ENCODE measurements at regions not wholly inside any gene's neighbourhood (a gene's known extent, or its start where the extent isn't known, plus 50 kb on each side); places are given as distances from the start of the nearest gene placed in this dataset.

- DNase-seq (ENCODE audit: low read depth, low spot score), result no peak
Measured at GRCh38 chr18:40676668-40677067, 1278.4 kb upstream of the PIK3C3 start.

- DNase-seq (ENCODE audit: low read depth, low spot score), result no peak
Measured at GRCh38 chr18:40673150-40673549, 1281.9 kb upstream of the PIK3C3 start.

GRCh38 chr18:40672590-40672989 lies 1282.4 kb upstream of the PIK3C3 start:
- no peak for DNase-seq (ENCODE audit: low read depth, low spot score)

DNA sequence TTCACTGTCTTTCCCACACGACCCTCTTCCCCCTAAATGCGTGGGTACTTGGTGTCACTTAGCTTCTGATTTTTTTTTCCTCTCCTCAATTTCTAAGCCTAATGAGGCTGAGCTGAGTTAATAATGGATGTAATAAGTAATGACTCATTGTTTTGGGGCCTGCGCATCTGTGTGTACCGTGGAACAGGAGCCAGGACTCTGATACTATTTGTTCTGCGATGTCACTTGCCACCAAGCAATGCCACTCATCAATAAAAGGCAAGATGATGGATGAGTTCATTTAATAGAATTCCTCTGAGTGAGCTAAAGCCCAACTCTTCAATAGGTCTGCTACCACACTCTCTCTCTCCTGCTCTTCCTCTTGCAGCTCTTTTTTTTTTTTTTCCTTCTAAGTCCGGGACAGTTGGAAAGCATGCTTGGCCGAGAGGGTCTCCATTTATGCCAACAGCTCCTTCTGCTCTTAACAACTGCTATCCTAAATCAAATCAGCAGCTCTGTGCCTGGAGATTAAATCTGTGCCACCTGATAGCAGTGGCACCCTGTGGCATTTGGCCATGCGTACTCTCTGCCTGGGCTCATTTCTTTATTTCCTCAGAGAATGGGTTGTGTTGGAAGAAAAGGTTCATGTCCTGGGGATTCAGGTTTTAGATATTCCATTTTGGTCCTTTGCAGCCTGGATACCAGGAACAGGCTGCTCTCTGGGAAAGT lies 1284.2 kb upstream of the PIK3C3 start:
- no peak for DNase-seq (ENCODE audit: low read depth, low spot score)

DNA sequence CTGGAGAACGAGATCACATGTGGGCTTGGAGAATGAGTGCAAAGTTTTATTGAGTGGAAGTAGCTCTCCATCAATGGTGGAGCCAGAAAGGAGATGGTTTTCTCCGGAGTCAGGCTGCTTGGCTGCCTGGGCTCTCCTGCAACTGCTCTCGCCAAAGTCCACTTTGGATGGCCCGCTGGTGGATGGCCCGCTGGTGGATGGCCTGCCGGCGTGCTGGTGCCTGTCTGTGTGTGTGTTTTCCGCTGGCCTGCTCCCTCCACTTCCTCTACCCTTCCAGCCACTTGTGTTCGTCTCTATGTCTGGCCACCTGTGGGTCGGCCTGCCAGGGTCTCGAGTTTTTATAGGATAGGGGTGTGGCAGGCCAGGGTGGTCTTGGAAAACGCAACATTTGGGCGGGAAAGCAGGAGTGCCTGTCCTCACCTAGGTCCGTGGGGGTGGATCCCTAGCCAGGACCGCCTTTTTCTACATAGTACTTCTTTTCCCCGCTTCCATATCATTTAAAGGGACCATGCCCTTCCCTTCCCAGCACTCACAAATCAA lies 1292.1 kb upstream of the PIK3C3 start:
- no peak for DNase-seq (ENCODE audit: low read depth, low spot score)

GRCh38 chr18:40653682-40654081 lies 1301.4 kb upstream of the PIK3C3 start:
- DNase-seq (ENCODE audit: low read depth, low spot score), result no peak

DNA sequence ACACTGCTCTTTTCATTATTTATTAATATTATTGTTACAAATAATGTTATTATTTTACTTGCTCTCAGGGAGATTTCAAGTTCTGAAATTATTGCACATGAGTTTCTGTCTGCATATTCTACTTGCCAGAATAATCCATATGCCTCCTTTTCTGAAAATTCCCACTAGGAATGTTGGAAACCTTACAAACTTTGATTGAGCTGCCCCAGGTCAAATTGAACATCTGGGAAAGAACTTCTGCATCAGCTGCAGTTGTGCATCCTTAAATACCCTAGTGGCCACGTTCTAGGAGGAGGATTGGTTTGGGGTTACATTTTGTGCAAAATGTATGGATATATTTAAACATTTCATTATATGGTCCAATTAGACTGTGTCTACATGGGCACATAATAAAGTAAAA lies 1302.7 kb upstream of the PIK3C3 start:
- no peak for DNase-seq (ENCODE audit: low read depth, low spot score)

DNA sequence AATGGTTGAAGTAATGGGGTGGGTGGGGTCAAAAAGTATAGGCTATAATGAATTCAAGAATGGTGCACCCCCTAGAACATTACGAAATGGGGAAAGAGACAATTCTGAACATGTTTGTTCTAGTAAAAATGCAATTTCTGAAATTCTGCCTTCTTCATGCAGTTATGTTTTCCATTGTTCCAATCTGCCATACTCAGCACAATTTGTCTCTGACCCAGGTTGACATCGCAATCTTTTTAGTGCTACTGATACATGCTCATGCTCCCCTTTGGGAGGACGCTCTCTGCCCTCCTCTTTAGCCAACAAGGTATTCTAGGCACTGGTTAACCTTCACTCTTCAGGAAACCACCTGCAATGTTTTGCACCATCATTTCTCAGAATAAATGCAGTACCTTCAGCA lies 1303.9 kb upstream of the PIK3C3 start:
- no peak for DNase-seq (ENCODE audit: low read depth, low spot score)

GRCh38 chr18:40642692-40643229 lies 1312.3 kb upstream of the PIK3C3 start:
- DNase-seq (ENCODE audit: low read depth, low spot score), result no peak

GRCh38 chr18:40631319-40631718 lies 1323.7 kb upstream of the PIK3C3 start:
- DNase-seq (ENCODE audit: low read depth, low spot score), result no peak

DNA sequence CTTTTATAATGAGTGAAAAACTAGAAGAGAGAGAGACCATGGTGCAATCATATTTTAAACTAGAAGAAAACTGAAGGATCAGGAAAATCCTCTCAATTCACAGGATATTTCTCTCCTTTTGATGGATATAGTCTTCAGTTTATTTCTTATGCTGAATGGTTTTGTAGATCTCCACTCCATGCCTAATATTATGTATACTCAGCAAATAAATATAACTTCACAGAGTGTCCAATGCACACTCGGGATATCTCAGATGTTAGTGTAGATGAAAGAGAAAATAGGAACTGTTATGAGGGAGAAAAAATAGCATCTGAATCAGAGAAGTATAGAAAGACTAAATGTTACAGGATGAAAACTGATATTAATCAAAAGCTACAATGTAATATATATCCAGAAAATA lies 1324.5 kb upstream of the PIK3C3 start:
- no peak for DNase-seq (ENCODE audit: low read depth, low spot score)

DNA sequence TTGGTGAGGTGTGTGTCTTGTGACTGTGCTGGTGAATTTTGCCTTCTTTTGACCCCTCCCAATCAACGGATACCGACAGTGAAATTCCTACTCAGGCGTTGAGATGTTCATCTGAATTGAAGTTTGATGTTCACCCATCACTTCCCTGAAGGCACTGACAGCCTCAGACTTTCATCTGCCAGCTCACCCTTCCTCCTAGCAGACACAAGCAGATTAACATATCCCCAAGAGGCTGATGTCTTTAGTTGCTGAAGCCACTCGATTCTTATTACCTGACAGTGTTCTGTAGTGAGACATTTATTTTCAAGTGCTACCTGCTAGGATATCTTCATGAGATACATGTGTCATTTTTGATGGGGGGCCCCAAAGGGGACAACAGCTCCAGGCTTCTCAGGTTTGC lies 1330.1 kb upstream of the PIK3C3 start:
- no peak for DNase-seq (ENCODE audit: low read depth, low spot score)

DNA sequence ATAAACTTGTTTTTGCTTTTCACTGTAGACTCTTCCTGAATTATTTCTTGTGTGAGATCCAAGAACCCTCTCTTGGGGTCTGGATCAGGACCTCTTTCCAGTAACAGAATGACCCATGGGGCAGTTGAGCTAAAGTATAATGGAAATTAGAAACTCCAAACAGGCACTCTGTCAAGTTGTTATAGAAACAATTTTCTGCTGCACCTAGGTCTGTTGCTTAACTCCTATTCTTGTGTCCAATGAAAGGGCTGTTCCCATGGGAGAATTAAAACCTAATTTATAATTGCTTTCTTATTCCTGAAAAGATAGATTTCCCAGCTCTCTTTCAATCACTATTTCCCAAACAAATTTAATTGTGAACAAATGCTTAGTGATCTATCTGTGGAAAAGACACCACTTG lies 1341.3 kb upstream of the PIK3C3 start:
- no peak for DNase-seq (ENCODE audit: low read depth, low spot score)

DNA sequence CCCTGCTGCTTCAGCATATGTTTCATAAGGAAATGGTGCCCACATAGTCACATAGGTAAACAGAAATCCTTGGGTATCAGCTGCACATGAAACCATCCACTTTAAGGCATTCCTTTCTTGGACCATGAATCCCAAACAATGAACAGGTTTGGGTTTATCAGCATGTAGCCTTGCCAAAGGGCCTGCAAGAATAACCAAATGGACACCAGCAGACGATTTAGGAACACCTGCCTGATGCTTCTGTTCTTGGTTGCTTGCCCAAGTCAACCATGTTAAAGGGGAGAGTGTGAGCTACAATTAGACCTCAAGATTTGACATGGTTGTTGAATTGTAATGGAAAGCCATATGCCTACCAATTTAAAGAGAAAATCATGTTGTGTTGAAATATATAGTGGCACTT lies 1342.7 kb upstream of the PIK3C3 start:
- no peak for DNase-seq (ENCODE audit: low read depth, low spot score)

GRCh38 chr18:40608226-40608625 lies 1346.8 kb upstream of the PIK3C3 start:
- no peak for DNase-seq (ENCODE audit: low read depth, low spot score)

- DNase-seq (ENCODE audit: low read depth, low spot score), result no peak
Measured at GRCh38 chr18:40607542-40608148, 1347.4 kb upstream of the PIK3C3 start.

GRCh38 chr18:40606996-40607395 lies 1348.0 kb upstream of the PIK3C3 start:
- DNase-seq (ENCODE audit: low read depth, low spot score), result no peak

- no peak for DNase-seq (ENCODE audit: low read depth, low spot score)
Measured at GRCh38 chr18:40583671-40584070, 1371.4 kb upstream of the PIK3C3 start.

DNA sequence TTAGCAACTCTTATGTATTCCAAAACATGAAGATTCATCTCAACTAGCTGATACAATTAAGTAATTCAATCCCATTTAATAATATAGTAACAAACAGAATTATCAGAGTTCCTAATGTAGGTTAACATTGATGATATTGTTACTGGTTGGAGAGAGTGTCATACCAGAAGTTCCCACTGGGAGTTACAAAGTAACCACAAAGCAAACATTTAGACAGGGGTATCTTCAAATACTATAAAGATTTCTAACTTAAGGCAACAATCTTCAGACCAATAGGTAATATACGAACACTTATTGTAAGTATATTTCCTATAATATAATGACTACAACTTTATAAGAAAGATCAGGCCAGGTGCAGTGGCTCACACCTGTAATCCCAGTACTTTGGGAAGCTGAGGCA lies 1372.9 kb upstream of the PIK3C3 start:
- no peak for DNase-seq (ENCODE audit: low read depth, low spot score)

GRCh38 chr18:40577981-40578365 lies 1377.1 kb upstream of the PIK3C3 start:
- DNase-seq (ENCODE audit: low read depth, low spot score), result no peak

GRCh38 chr18:40577239-40577980 lies 1377.6 kb upstream of the PIK3C3 start:
- no peak for DNase-seq (ENCODE audit: low read depth, low spot score)

GRCh38 chr18:40576507-40577115 lies 1378.4 kb upstream of the PIK3C3 start:
- DNase-seq (ENCODE audit: low read depth, low spot score), result no peak
